B cell (primary cell): ENCODE measurements at regions not wholly inside any gene's neighbourhood (a gene's known extent, or its start where the extent isn't known, plus 50 kb on each side); places are given as distances from the start of the nearest gene placed in this dataset.

Experiments used
- ATAC-seq: fragments of 200-7000 bp; cut with Tn5 transposase; one replicate; pipeline ENCODE4 v1.10.0; 2021; ENCODE audit warnings: low read depth, mild to moderate bottlenecking, moderate number of reproducible peaks, moderate library complexity
- CTCF ChIA-PET: fragments of 350-600 bp; sonication (Branson Sonifier 250); formaldehyde crosslinking; loops from one replicate; lab custom pipeline; 2021; ENCODE audit warnings: antibody characterized with exemption, inconsistent platforms; lab: Charles Lee
- POLR2A ChIA-PET: fragments of 350-600 bp; sonication (Branson Sonifier 250); formaldehyde crosslinking; loops from one replicate; lab custom pipeline; 2021; ENCODE audit warnings: antibody characterized with exemption; lab: Charles Lee
- DNase-seq: peaks from one replicate; pipeline ENCODE4 v3.0.0; 2013
- H2AFZ ChIP-seq: 2 replicates; pipeline ENCODE4 v1.6.1; 2012; ENCODE audit warnings: mild to moderate bottlenecking, low read depth, low read length; ENCODE audit not compliant: insufficient read depth, poor library complexity, severe bottlenecking
- H3K27ac ChIP-seq, 2 donors: 1 replicate in 1 of 2; 2 replicates in 1 of 2; pipeline ENCODE4 v1.5.1; 2012 to 2013; ENCODE audit warnings: low read length in 2 of 2, mild to moderate bottlenecking in 2 of 2, moderate library complexity in 1 of 2
- H3K27me3 ChIP-seq, 4 experiments: fragments of 200-600 bp in 1 of 4; sonication (generic) in 1 of 4; replicated peaks in 1 of 4; 1 replicate in 2 of 4; 2 replicates in 2 of 4; pipeline versions ENCODE4 v1.6.1 to v1.7.0; 2013 to 2016; ENCODE audit warnings: low read length in 3 of 4, mild to moderate bottlenecking in 2 of 4, mixed read lengths in 1 of 4, moderate library complexity in 1 of 4; ENCODE audit not compliant: insufficient read depth in 4 of 4, control insufficient read depth in 3 of 4; ENCODE audit errors: control extremely low read depth in 1 of 4
- H3K36me3 ChIP-seq, 2 experiments: replicated peaks in 1 of 2; 1 replicate in 1 of 2; 2 replicates in 1 of 2; pipeline versions ENCODE4 v1.6.1 to v1.7.1; 2013; ENCODE audit warnings: low read length in 1 of 2; ENCODE audit not compliant: insufficient read depth in 2 of 2, control insufficient read depth in 1 of 2; ENCODE audit errors: control extremely low read depth in 1 of 2, extremely low read depth in 1 of 2
- H3K4me1 ChIP-seq, 2 donors: fragments of 200-600 bp in 1 of 2; sonication (generic) in 1 of 2; 1 replicate in 1 of 2; 2 replicates in 1 of 2; pipeline versions ENCODE4 v1.5.1 to v1.6.1; 2013 to 2017; ENCODE audit warnings: low read length in 2 of 2; ENCODE audit not compliant: control insufficient read depth in 2 of 2, insufficient read depth in 2 of 2
- H3K4me2 ChIP-seq: replicated peaks from 2 replicates; pipeline ENCODE3; 2012; ENCODE audit warnings: mild to moderate bottlenecking, low read depth, low read length; ENCODE audit not compliant: poor library complexity, severe bottlenecking
- H3K4me3 ChIP-seq, 5 experiments: fragments of 200-600 bp in 1 of 5; sonication (generic) in 1 of 5; 1 replicate in 3 of 5; 2 replicates in 2 of 5; pipeline versions ENCODE4 v1.5.1 to v1.7.0; 2011 to 2016; ENCODE audit warnings: low read length in 4 of 5, mild to moderate bottlenecking in 4 of 5, low read depth in 2 of 5, control low read depth in 1 of 5, moderate library complexity in 1 of 5; ENCODE audit not compliant: insufficient read depth in 1 of 5; ENCODE audit errors: control extremely low read depth in 1 of 5, extremely low read depth in 1 of 5
- H3K79me2 ChIP-seq: fragments of 200-600 bp; sonication (generic); one replicate; pipeline ENCODE4 v1.6.0; 2016; ENCODE audit warnings: low read length; ENCODE audit not compliant: control insufficient read depth, insufficient read depth
- H3K9ac ChIP-seq: fragments of 200-600 bp; sonication (generic); 2 replicates; pipeline ENCODE4 v1.6.1; 2017; ENCODE audit warnings: mild to moderate bottlenecking, low read length, moderate library complexity
- H3K9me3 ChIP-seq, 3 donors: one replicate each; pipeline versions ENCODE4 v1.6.1 to v1.7.1; 2013; ENCODE audit warnings: low read length in 2 of 3; ENCODE audit not compliant: control insufficient read depth in 2 of 3, insufficient read depth in 1 of 3; ENCODE audit errors: control extremely low read depth in 1 of 3
- H4K20me1 ChIP-seq: 2 replicates; pipeline ENCODE4 v1.6.0; 2012; ENCODE audit warnings: mild to moderate bottlenecking, low read length; ENCODE audit not compliant: insufficient read depth, control insufficient read depth, poor library complexity, severe bottlenecking
- H3K27ac Mint-ChIP-seq: one replicate; pipeline ENCODE4 v1.8.0; 2021; ENCODE audit warnings: mixed read lengths
- H3K27me3 Mint-ChIP-seq: one replicate; pipeline ENCODE4 v1.8.0; 2021; ENCODE audit warnings: mixed read lengths
- H3K4me1 Mint-ChIP-seq: one replicate; pipeline ENCODE4 v1.8.0; 2021; ENCODE audit warnings: mixed read lengths
- H3K4me3 Mint-ChIP-seq: one replicate; pipeline ENCODE4 v1.8.0; 2021; ENCODE audit warnings: mixed read lengths
- H3K9me3 Mint-ChIP-seq: one replicate; pipeline ENCODE4 v1.8.0; 2022; ENCODE audit warnings: mixed read lengths; ENCODE audit not compliant: insufficient read depth
- CTCF ChIP-seq: fragments of 200-600 bp; IDR thresholded peaks from one replicate; pipeline ENCODE4 v1.8.0; 2022; ENCODE audit warnings: antibody characterized with exemption, mild to moderate bottlenecking
- EZH2 ChIP-seq: IDR thresholded peaks from 2 replicates; pipeline ENCODE4 v1.6.1; 2012; ENCODE audit warnings: borderline replicate concordance, low read depth, mild to moderate bottlenecking, moderate library complexity, low read length; ENCODE audit not compliant: insufficient read depth, poor library complexity, severe bottlenecking
- WGBS: methylation state at CpG from one replicate; pipeline ENCODE4 v1.1.5; 2013; ENCODE audit warnings: missing lambda C conversion rate; ENCODE audit not compliant: insufficient coverage; 5-methylcytosine and 5-hydroxymethylcytosine counted together
- intact Hi-C: fragments of 100-400 bp; cut with micrococcal nuclease; formaldehyde crosslinking; loops from one replicate; pipeline ENCODE4 v1.10.0; 2022

- no CpG with 5 or more reads among the region's 1 CpG for WGBS
- Histone ChIP-seq H3K9me3 (peaks cover 0 to 12% (median 0%) of the 10 kb centered on the region in 3 donors), H3K27ac (no peak overlapping the region), H3K4me1 (no peaks in the 10 kb centered on the region), H3K4me3 (no peak overlapping the region), H3K9ac (no peak overlapping the region), H3K79me2 (no peaks in the 10 kb centered on the region), H3K36me3 (no peaks in the 10 kb centered on the region), H3K4me2 (no peak overlapping the region), H3K27me3 (no peaks in the 10 kb centered on the region), H2AFZ (no peak overlapping the region), H4K20me1 (no peaks in the 10 kb centered on the region)
- CTCF ChIA-PET, result no interaction called here
- ATAC-seq (no peak), DNase-seq (no peak)
- Mint-ChIP-seq H3K27me3 (no peaks in the 10 kb centered on the region), H3K4me1 (no peaks in the 10 kb centered on the region), H3K27ac (no peak overlapping the region), H3K9me3 (no peaks in the 10 kb centered on the region), H3K4me3 (no peak overlapping the region)
- no peak for TF ChIP-seq EZH2
- TF ChIP-seq CTCF, result no peak
- POLR2A ChIA-PET, result no interaction called here
- intact Hi-C loops, result no loop called here
These were observed 746.6 kb downstream of the VRK1 start for GRCh38 chr14:97543816-97544215.

- no peak overlapping the region for H3K4me3 Mint-ChIP-seq
- H3K9me3 Mint-ChIP-seq, result no peaks in the 10 kb centered on the region
- H3K4me1 Mint-ChIP-seq, result no peaks in the 10 kb centered on the region
- Histone ChIP-seq H3K9ac (no peak overlapping the region), H3K27me3 (no peaks in the 10 kb centered on the region), H3K36me3 (no peaks in the 10 kb centered on the region), H3K79me2 (no peaks in the 10 kb centered on the region), H2AFZ (no peak overlapping the region), H3K4me2 (no peak overlapping the region), H3K9me3 (peaks cover 0 to 11% (median 0%) of the 10 kb centered on the region in 3 donors), H4K20me1 (no peaks in the 10 kb centered on the region), H3K4me3 (no peak overlapping the region), H3K4me1 (no peaks in the 10 kb centered on the region), H3K27ac (no peak overlapping the region)
- WGBS, result no CpG with 5 or more reads among the region's 4 CpGs
- ChIA-PET CTCF (no interaction called here), POLR2A (no interaction called here)
- H3K27me3 Mint-ChIP-seq, result no peaks in the 10 kb centered on the region
- ATAC-seq (no peak), DNase-seq (no peak)
- intact Hi-C loops, result no loop called here
- H3K27ac Mint-ChIP-seq, result no peak overlapping the region
- TF ChIP-seq CTCF (no peak), EZH2 (no peak)
These were observed 747.4 kb downstream of the VRK1 start for GRCh38 chr14:97544571-97544970.
